NCI-H524 treated with DMSO at 0.1 percent for 48 hours (cell line): ENCODE measurements at regions not wholly inside any gene's neighbourhood (a gene's known extent, or its start where the extent isn't known, plus 50 kb on each side); places are given as distances from the start of the nearest gene placed in this dataset.

Source experiments
- DNase-seq: peaks from one replicate; lab custom pipeline; 2025; lab: John Stamatoyannopoulos, UW

DNA sequence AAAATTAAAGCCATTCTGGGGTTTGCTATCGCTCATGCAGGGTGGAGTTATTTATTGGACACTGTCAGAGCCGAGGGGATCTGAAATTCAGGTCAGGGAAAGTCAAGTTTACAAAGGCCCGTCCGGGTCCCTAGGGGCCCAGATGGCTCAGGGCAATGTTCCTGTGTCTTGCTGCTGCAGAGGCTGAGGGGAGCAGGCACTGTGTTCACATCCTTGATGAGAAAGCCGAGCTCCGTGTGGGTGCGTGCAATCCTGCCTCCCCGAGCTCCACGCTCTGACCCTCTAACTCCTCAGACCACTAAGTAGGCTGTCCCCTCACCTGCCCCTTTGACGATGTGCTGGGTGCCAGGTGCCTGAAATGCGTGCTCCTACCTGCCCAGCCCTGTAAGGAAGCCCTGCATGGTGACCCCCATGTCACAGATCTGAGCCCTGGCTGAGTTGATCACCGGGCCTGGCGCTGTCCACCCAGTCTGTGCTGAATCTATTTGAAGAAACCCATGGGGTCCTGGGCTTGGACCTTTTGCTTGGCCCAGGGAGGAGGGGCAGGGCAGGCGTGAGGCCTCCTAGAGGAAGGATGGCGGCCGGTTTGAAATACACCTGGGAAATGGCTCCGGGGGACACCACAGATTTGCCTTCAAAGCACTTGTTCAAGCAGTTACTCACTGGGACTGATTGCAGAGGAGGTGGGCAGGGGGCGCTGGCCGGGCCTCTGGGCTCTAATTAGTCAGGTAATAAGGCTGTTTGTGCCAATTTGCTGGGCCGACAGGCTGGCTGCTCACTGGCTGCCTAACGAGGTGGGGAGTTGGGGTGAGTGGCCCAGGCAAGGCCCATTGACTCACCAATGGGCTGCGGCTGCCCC, 204.3 kb downstream of the KIF26A start:
- DNase-seq, result no peak

DNA sequence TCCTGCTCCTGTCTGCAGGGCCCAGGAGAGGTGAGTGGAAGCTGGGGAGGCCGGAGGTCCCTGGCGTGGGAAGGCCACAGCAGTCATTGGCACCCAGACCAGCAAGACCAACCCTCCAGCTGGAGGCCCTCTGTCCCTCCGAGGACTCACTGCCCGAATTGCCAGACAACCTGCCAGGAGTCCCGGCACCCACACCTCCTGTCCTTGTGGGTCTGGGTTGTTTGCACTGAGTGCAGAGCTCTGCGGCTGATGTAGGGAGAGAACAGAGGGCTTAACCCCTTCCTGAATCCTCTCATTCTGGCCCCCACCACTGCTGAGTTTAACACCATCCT, 204.9 kb downstream of the KIF26A start:
- DNase-seq, result no peak

DNA sequence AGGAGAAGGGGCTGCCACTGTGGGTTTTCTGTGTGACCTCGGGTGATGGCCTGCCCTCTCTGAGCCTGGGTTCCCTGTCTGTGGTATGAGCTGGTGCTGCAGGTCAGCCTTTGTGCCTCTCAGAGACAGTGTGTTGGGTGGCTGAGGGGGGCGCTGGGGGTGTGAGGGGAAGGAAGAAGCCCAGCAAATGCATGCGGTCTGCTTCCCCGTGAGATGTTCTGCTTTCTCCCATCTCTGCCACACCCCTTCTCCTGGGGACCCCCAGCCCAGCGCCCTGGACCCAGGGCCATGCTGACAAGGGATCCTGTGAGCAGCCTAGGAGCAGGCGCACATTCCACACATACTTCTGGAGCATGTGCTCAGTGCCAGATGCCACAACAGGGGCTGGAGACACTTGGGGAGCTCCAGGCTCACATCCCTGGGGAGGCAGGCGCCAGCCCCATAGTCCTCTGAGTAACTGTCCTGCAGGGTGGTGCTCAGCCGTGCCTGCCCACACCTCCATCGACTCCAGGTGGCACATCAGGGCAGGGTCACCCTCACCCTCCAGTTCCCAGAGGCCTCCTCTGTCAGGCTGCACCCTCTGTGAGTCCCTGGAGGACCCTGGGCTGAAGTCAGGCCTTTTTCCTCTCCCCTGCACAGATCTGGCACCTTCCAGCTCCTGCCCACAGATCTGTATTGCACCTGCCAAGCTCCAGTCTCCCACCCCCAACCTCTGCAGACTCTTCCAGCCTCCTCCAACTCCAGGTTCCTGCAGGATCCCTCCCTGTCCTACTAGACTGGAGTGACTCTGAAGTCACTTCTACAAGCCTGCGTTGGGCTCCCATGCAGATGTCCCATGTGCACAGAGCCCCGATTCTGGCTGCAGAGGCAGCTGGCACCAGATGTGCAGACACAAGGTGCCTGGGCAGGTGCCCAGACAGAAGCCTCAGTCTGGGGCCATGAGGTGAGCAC, 205.6 kb downstream of the KIF26A start:
- DNase-seq, result no peak

DNA sequence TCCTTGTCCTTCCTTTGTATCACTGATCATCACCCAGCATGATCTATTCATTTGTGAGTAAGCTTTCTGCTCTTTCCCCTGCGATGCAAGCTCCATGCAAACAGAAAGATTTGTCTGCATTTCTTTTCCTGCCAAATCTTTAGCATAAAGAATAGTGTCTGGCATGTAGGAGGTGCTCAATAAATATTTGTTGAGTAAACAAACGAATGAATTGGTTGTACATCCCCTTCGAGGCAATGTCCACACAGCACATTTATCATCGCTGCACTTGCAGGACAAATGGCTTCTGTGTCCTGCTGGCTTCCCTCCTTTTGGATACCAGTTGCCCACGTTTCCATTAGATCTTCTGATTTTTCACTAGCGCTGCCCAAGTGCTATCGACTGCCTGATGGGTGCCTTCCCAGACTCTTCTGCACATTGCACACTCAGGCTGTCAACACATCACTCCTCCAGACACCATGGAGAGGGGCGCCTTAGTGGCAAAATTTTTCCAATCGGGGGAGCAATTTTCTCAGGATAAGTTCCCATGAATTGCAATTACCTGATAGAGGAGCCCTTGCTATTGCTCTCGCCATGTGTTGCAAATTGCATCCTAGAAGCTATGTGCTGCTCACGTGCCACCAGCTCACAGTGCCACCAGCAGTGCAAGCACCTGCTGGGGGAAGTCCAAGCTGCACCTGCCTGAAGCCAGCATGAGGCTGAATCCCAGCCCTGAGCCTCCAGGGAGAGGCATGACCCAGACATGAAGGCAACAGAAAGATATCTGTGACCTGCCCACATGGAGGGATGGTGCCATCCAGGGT, 206.6 kb downstream of the KIF26A start:
- no peak for DNase-seq

DNA sequence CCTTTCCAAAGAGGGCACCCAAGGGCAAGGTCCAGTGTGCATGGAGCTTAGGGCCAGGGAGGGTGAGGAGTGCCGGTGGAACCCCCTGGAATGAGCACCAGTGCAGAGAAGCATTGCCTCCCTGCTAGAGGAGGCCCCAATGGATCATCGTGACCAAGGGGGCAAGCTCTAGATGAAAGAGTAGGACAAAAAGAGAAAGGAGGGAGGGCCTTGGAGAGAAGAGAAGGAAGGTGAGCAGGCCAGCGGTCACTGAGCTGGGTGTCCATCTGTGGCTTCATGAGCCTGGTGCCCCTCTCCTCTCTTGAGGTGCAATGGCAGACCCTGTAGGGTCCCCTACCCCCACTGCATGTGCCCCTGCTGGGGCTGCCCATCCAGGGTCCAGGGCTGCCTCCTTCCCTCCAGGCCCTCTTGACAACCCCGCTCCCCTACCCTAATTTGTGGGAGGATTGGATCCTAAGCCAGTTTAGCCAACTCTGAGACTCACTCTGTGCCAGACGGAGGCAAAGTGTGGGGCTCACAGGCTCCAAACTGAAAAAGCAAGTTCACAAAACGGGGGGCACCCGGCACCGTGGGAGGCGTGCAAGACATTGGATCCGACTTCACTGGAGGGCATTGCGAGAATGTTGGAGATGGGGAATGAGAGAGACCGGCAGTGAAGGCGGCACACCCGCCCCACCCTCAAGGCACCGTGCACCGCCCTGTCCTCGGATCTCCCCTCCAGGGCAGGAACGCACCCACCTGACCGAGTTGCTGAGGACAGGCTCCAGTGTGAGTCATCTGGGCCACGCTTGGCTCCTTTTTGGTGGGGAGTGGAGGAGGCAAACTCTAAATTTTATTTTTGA, 207.5 kb downstream of the KIF26A start:
- DNase-seq, result no peak

DNA sequence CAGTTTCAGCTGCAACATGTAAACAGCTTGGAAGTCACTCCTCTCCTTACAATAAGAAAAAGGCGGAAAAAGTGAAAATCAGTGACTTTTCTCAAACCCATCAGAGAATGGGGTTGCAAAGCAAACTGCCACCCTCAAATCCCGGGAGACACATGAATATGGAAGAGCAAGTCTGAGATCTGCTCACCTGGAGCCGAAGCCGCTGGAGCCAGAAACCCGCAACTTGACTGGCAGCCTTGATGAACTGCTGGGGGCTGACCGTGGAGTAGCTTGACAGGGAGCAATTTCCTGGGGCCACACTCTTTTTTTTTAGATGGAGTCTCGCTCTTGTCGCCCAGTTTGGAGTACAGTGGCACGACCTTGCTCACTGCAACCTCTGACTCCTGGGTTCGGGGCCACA, 208.2 kb downstream of the KIF26A start:
- no peak for DNase-seq

DNA sequence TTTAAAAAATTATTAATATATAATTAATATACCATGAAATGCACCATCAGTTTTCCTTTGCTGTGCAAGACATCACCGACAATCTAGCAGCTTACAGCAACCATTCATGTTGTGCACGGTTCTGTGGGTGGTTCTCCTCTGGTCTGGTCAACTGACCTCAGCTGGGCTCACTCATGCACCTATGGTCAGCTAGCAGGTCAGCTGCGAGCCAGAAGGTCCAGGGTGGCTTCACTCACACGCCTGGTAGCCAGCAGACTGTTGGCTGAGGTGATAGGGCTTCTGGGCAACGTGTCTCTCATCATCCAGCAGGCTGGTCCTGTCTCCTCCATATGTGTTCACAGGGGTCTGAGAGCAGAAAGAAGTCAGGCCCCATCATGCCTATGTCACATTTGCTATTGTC, 210.4 kb downstream of the KIF26A start:
- DNase-seq, result no peak

DNA sequence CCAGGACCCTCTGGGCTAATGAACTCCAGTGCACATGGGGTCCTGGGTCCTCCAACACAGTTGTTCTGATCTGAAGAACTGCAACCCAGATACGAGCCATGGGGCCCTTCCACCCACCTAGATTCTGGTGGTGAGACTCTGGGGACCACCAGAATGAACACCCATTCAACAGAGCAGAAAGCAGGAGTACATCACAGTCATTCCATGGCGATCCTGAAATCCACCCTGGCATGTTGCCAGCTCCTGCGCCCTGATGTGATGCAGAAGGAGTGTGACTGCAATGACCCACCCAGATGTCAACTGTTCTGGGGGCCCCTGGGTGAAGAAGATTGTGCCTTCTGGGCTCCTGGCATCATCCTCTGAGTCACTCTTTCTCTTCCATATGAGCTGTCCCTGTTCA, 211.6 kb downstream of the KIF26A start:
- DNase-seq, result no peak

DNA sequence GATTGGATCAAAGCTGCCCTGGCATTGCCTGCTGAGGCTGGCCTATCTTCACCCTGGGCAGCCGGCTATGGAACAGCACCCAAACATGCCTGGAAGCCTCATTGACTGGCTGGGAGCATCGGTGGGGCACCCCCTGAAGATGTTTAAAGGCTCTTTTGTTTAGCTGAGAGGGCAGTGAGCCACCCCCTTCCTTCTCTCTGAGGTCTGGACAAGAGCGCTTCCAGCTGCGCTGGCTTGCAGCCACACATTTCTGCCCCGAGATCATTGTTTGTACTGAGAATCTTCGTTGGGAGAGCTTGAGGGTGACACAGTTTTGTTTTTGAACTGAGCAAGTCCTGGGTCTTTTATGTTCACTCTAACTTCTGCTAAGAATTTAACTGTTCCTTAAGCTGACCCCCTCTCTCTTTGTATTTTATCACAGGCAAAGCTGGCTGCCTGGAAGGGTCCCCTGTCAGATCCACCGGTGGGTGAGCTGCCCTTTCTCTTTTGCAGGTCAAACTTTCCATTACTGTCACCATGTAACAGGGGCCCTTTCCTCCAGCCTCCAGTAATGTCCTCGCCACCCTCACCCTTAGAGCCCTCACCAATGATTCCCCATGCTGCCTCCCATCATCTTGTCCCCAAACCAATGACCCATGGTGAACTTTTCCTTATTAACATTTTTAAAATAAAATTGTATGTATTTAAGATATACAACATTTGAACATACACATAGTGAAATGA, 212.2 kb downstream of the KIF26A start:
- DNase-seq, result no peak

DNA sequence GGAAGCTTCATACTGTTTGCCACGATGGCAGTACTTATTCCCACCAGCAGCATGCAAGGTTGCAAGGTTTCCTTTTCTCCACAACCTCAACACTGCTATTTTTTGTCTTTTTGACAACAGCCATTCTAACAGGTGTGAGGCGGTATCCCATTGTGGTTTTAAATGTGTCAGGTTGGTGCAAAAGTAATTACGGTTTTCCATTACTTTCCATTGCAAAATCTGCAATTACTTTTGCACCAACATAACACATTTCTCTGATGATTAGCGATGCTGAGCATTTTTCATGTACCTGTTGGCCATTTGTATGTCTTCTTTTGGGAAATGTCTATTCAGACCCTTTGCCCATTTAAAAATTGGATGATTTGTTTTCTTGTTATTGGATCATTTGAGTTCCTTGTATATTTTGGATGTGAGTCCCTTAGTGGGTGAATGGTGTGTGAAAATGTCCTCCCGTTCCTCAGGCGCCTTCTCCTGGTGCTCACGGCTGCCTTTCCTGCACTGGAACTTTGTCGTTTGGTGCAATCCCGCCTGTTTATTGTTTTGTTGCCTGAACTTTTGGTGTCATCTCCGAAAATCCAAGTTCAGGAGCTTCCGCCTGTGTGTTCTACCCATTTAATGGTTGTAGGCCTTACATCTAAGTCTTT, 213.6 kb downstream of the KIF26A start:
- no peak for DNase-seq

DNA sequence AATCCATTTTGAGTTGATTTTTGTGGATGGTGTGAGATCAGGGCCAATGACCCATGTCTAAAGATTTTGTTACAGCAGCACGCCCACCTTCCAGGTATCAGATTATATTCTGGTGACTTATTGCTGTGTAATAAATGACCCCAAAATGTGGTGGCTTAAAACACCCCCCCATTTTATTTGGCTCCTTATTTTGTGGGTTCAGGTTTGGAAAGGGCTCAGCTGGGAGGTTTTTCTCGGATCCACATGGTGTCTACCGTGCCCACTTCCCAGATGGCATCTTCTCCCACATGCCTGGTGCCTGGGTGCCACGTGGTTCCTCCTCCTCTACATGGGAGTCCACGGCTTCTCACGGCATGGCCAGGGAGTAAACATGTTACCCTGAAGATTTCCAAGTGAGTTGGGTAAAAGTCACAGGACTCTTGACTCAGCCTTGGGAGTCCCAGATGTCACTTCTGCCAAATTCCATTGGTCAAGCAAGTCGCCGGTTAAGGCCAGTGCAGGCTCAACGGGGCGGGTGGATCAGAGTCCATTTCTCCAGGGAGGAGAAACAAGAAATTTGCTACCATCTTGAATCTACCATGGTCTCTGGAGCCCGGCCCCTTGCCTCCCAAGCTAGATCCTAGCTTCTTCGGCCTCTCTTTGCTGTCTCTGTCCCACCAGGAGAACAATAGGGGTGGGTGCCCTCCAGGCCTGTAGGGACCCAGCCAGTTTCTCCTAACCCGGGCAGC, 214.3 kb downstream of the KIF26A start:
- no peak for DNase-seq

DNA sequence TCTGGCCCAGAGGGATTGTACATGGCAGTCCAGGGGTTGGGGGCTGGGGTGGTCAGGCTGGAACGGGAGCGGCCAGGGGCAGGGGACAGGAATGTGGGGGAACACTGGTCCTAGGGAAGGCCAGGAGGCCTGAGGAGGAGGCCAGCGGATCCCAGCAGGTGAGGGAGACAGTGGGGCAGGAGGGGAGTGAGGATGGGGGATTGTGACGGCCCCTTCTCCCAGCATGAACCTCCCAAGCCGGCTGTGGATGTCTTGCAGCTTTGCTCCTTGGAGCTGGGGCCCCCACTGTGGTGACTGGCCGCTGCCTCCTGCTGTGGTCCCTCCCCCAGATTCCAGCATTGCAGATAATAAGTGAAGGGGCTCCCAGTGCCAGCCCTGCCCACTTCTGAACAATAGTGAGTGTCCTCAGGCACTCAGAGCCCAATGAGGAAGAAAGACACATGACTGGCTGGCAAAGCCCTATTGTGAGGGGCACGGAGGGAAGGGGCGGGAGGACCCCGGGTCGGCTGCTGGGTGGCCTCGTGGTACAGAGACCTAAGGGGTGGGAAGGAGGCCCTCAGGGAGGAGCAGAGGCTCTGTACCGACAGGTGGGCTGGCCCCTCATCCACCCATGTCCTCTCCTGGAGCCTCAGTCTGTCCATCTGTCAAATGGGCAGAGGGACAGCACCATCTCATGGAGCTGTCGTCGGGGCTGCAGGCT, 215.0 kb downstream of the KIF26A start:
- no peak for DNase-seq

DNA sequence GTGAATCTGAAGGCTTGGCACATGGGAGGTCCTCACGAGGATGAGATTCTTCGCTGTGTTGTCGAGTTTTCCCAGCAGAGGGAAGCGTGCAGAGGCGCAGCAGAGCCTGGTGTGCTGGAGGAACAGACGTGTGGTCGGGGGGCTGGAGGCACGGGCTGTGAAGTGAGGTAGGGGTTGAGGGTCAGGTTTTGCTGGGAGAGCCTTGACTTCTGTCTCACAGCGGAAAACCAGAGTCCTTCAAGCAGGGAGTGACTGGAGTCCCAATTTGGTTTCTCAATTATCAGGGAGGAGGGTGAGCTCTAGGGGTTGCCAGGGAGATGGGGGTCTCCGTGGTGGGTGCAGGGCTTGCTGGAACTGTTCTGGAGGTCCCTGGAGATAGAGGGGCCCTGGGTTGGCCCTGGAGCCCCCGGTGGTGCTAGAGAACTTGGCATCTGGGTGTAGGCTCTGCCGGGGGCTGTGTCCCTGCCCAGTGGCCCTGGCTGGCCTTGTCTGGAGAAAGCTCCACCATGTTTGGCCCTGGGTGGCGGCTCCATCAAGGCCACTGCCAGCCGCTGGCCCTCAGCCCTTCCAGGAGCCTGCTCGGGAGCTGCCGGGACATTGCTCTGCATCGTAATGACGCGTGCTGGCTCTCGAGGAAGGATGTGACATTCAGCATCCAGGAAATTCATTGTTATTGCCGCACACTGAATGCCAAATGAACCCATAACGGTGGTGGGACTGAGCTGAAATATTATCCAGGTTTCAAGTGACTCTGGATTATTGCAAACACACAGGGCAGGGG, 215.7 kb downstream of the KIF26A start:
- no peak for DNase-seq

DNA sequence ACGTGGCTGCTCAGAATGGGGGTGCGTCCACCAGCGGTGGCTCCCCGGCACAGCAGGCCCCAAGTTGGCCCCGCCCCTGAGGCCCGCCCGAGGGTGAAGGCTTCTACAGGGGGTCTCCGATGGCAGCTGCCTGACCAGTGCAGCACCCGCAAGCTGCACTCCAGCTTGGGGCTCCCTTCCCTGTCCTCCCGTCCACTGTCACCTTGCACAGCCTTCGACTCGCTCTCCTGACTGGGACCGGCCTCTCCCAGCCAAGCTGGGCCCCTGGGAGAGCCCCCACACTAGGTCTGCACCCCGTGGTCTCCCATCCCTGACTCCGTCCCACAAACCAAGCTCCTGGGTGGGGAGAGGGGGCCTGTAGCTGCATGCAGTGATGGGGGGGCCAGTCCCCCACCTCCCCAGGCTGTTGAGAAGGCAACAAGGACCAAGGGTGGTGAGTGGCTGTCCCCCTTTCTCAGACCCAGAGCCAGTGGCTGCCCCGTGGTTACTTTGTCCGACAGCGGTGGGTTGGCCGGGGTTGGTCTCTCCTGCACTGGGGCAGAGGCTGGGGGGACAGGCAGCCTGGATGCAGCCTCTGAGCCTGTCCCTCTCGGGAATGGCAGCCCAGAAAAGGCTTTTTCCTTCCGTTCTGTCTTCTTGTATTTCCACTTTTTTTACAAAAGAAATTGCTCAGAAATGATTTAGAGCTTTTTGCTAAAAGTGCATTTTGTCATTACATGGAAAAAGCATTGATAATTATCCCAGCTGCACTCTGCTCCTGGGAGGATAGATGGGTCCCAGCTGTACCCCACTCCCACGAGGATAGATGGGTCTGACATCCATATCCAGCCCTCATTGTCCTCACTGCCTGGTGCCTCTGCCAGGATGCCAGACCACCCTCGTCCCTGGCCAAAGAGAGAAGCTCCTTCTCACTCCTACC, 217.0 kb downstream of the KIF26A start:
- no peak for DNase-seq

DNA sequence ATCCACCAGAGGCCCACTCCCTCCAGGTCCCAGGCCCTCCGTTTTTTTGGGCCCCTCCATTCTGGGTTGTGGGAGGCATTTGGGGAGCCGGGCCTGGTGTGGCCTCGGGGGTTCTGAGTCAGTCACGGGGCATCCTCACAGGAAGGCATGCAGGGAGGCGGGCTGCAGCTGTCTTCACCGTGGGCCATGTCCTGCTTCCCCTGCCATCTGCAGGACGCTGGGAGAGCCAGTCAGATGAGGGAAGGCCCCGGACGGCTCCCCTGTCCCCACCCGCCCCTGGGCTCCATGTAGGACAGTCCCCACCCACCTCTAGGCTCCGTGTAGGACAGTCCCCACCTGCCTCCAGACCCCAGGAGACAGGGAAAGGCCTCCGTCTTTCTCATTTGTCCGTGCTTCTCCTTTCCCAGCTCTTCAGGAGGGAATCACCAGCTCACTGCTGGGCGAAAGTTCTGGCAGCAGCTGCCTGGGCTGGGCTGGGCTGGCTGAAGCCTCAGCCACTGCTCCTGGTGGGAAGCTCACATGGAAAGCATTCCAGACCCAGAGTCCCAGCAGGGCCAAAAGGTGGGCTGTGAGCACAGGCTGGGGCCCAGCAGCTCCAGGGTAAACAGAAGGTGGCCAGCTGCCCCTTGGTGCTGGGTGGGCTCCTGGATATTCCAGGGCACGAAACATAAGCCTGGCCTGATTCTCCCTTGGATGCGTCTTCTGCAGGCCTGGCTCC, 217.8 kb downstream of the KIF26A start:
- no peak for DNase-seq
